ENCODE measurements at regions not wholly inside any gene's neighbourhood (a gene's known extent, or its start where the extent isn't known, plus 50 kb on each side); places are given as distances from the start of the nearest gene placed in this dataset.
"Not testable (repeated sequence)": the region's sequence is repeated elsewhere in the genome, so short reads cannot be mapped to it uniquely, and the experiment has no call there.

DNA sequence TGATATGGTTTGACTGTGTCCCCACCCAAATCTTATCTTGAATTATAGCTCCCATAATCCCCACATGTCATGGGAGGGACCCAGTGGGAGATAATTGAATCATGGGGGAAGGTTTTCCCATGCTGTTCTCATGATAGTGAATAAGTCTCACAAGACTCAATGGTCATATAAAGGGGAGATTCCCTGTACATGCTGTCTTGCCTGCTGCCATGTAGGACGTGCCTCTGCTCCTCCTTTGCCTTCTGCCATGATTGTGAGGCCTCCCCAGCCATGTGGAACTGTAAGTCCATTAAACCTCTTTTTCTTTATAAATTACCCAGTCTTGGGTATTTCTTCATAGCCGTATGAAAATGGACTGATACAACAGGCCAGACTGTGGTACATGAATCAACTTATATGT lies 68.5 kb upstream of the ADTRP start:
- DNase-seq = not testable (repeated sequence)

- DNase-seq = no peak
Measured at GRCh38 chr6:11845664-11846577, 67.3 kb upstream of the ADTRP start.

DNA sequence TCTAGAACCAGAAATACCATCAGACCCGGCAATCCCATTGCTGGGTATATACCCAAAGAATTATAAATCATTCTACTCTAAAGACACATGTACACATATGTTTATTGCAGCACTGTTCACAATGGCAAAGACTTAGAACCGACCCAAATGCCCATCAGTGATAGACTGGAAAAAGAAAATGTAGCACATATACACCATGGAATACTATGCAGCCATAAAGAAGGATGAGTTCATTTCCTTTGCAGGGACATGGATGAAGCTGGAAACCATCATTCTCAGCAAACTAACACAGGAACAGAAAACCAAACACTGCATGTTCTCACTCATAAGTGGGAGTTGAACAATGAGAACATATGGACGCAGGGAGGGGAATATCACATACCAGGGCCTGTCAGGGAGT lies 64.2 kb upstream of the ADTRP start:
- not testable (repeated sequence) for DNase-seq

GRCh38 chr6:11835065-11835464 lies 56.5 kb upstream of the ADTRP start:
- DNase-seq = no peak

DNA sequence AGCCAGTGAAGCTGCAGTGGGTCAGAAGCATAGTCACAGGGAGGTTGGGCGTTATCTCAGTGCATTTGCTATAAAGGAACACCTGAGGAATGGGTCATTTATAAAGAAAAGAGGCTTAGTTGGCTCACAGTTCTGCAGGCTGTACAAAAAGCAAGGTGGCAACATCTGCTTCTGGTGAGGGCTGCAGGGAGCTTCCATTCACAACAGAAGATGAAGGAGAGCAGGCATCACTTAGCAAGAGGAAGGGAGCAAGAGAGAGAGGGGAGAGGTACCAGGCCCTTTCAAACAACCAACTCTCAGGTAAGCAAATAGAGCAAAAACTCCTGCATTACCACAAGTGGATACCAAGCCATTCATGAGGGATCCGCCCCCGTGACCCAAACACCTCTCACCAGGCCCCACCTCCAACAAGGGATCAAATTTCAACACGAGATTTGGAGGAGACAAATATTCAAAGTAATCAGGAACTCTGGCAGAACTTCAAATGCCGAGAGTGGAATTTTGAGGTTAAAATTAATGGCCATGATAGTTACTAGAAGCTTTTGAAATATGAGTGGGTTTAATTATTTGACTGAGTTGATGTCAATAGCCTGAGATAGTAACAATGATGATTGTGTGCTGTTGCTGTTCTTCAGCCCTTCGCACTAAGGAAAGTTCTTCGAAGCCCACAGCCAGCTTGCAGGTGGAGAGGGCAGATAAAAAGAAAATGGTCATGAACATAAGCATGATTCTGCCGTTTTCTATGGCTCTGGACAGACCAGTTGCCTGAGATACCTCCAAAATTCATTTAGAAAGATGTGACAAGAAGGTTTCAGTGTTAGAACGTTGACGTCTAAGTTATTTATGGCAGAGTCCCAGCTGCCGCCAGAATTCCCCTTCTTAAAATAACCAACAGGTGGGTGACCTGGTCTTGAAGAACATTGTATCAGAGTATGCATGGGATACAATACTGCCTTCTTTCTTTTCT lies 55.3 kb upstream of the ADTRP start:
- no peak for DNase-seq

DNA sequence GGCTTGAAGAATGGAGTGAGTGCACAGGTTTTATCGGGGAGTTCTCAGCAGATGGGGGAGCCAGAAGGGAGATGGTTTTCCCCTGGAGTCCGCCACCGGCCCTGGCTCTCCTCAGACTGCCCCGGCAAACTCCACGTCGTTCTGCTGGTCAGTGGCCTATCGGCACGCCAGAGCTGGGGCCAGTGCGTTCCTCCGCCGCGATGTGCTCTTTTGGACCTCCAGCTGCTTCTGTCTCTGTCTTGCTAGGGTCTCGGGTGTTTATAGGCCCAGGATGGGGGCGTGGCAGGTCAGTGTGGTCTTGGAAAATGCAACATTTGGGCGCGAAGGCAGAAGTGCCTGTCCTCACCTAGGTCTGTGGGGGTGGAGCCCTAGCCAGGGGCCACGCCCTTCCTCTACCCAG lies 53.0 kb upstream of the ADTRP start:
- DNase-seq = no peak

DNA sequence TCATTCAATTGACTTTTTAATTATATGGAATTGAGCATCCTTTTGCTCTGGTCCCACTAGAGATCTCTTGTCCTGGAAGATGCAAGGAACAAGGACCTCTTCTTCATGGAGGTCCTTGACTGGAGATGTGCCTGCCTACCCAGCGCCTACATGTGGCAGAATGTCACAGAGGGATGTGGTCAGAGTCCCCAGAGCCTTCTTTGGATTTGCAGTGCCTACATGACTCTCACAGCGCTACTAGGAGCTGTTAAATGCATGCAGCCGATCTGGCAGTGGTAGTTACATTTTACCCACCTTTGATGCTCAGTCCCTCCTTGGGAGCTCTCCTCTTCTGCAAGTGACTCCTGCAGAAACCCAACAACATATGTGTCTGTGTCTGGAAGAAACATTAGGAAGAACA lies 51.9 kb upstream of the ADTRP start:
- no peak for DNase-seq

DNA sequence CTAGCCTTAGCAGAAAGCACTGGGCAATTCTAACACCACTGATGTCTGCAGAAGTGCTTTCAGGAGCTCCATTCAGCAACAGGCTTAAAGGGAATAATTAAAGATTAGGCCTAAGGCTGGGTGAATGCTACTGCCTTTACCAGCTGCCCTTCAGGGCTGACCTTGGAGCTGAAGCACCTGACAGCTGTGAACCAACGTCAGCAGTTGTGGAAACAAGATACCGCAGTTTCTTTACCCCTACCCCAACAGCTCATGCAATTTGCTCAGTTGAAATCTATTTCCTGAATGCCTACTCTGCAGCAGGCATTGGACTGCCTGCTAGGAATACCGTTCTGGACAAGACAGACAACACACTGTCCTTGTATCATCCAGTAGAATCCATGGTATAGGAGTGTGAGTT lies 51.5 kb upstream of the ADTRP start:
- no peak for DNase-seq

GRCh38 chr6:11828262-11828870 lies 49.8 kb upstream of the ADTRP start:
- no peak for DNase-seq
